ENCODE measurements at regions not wholly inside any gene's neighbourhood (a gene's known extent, or its start where the extent isn't known, plus 50 kb on each side); places are given as distances from the start of the nearest gene placed in this dataset.

DNA sequence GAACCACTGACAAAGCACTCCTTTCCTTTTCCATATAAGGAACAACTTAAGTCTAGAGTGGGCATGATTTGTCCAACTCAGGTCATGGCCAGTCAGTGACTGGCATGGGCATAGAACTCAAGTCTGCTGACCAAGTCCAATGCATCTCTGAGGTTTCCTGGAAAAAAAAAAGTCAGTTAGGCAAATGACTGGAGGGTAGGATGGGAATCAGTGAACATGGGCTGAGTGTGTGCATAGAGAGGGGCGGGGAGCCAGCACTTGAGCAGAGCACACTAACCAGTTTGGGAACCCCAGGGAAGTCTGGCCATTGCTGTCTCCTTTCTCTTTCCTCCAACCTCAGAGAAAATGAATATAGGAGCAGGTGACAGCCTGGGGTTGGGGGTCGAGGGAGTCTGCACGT, 53.6 kb upstream of the FMOD start:
- no peak overlapping the region for H3K9ac ChIP-seq (ENCODE audit: control insufficient read depth, extremely low read depth, insufficient read depth, low read length)
- H3K27me3 ChIP-seq (ENCODE audit: control insufficient read depth, extremely low read depth, insufficient read depth, low read length): no peaks in the 10 kb centered on the region
- H3K4me2 ChIP-seq (ENCODE audit: control insufficient read depth, extremely low read depth, insufficient read depth, low read depth, low read length): no peak overlapping the region
- no peaks in the 10 kb centered on the region for H3K36me3 ChIP-seq (ENCODE audit: control insufficient read depth in 2 of 2, extremely low read depth in 1 of 2, insufficient read depth in 2 of 2, low read length in 2 of 2)
- H3K4me3 ChIP-seq (ENCODE audit: control insufficient read depth in 2 of 3, extremely low read depth in 1 of 3, insufficient read depth in 2 of 3, low read depth in 1 of 3, low read length in 3 of 3): no peak overlapping the region
- H3K9me1 ChIP-seq (ENCODE audit: control insufficient read depth, extremely low read depth, insufficient read depth, low read length): no peaks in the 10 kb centered on the region
- no peak for DNase-seq (ENCODE audit: low read depth, low spot score)
- H2AFZ ChIP-seq (ENCODE audit: control insufficient read depth, low read length): no peak overlapping the region
- H3K79me2 ChIP-seq (ENCODE audit: control insufficient read depth, insufficient read depth, low read length): no peaks in the 10 kb centered on the region
- no peaks in the 10 kb centered on the region for H3K9me3 ChIP-seq (ENCODE audit: control insufficient read depth, low read depth, low read length)
- H4K20me1 ChIP-seq (ENCODE audit: control insufficient read depth, extremely low read depth, insufficient read depth, low read length): no peaks in the 10 kb centered on the region
- H3K4me1 ChIP-seq (ENCODE audit: control insufficient read depth, extremely low read depth, insufficient read depth, low read length): peaks cover 7% of the 10 kb centered on the region
- no peak for TF ChIP-seq EZH2 (IDR thresholded peaks at IDR 0.05; ENCODE audit: low read length)
- TF ChIP-seq, protein P1, sequence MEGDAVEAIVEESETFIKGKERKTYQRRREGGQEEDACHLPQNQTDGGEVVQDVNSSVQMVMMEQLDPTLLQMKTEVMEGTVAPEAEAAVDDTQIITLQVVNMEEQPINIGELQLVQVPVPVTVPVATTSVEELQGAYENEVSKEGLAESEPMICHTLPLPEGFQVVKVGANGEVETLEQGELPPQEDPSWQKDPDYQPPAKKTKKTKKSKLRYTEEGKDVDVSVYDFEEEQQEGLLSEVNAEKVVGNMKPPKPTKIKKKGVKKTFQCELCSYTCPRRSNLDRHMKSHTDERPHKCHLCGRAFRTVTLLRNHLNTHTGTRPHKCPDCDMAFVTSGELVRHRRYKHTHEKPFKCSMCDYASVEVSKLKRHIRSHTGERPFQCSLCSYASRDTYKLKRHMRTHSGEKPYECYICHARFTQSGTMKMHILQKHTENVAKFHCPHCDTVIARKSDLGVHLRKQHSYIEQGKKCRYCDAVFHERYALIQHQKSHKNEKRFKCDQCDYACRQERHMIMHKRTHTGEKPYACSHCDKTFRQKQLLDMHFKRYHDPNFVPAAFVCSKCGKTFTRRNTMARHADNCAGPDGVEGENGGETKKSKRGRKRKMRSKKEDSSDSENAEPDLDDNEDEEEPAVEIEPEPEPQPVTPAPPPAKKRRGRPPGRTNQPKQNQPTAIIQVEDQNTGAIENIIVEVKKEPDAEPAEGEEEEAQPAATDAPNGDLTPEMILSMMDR (optimal IDR thresholded peaks at IDR 0.05 in 1 of 3, IDR thresholded peaks at IDR 0.05 in 1 of 3, conservative IDR thresholded peaks at IDR 0.05 in 1 of 3; ENCODE audit: extremely low read depth in 1 of 3, insufficient read depth in 2 of 3, low read length in 3 of 3): no peak
- FAIRE-seq: no peak
- dilution Hi-C loops (cut with MboI; ENCODE audit: extremely low pct_ligation_motif_present, low sequenced_read_pairs): no loop called here
- no peak overlapping the region for H3K27ac ChIP-seq (ENCODE audit: control insufficient read depth, insufficient read depth, low read length)

- Histone ChIP-seq H3K79me2 (ENCODE audit: control insufficient read depth, insufficient read depth, low read length) (no peaks in the 10 kb centered on the region), H3K4me2 (ENCODE audit: control insufficient read depth, extremely low read depth, insufficient read depth, low read depth, low read length) (no peak overlapping the region), H3K4me3 (ENCODE audit: control insufficient read depth in 2 of 3, extremely low read depth in 1 of 3, insufficient read depth in 2 of 3, low read depth in 1 of 3, low read length in 3 of 3) (no peak overlapping the region), H3K9me1 (ENCODE audit: control insufficient read depth, extremely low read depth, insufficient read depth, low read length) (no peaks in the 10 kb centered on the region), H3K36me3 (ENCODE audit: control insufficient read depth in 2 of 2, extremely low read depth in 1 of 2, insufficient read depth in 2 of 2, low read length in 2 of 2) (no peaks in the 10 kb centered on the region), H4K20me1 (ENCODE audit: control insufficient read depth, extremely low read depth, insufficient read depth, low read length) (no peaks in the 10 kb centered on the region), H3K27me3 (ENCODE audit: control insufficient read depth, extremely low read depth, insufficient read depth, low read length) (no peaks in the 10 kb centered on the region), H3K9me3 (ENCODE audit: control insufficient read depth, low read depth, low read length) (no peaks in the 10 kb centered on the region), H3K9ac (ENCODE audit: control insufficient read depth, extremely low read depth, insufficient read depth, low read length) (no peak overlapping the region), H2AFZ (ENCODE audit: control insufficient read depth, low read length) (no peak overlapping the region), H3K27ac (ENCODE audit: control insufficient read depth, insufficient read depth, low read length) (no peak overlapping the region), H3K4me1 (ENCODE audit: control insufficient read depth, extremely low read depth, insufficient read depth, low read length) (peaks cover 7% of the 10 kb centered on the region)
- no peak for FAIRE-seq
- no peak for TF ChIP-seq EZH2 (IDR thresholded peaks at IDR 0.05; ENCODE audit: low read length)
- TF ChIP-seq, protein P1 (optimal IDR thresholded peaks at IDR 0.05 in 1 of 3, IDR thresholded peaks at IDR 0.05 in 1 of 3, conservative IDR thresholded peaks at IDR 0.05 in 1 of 3; ENCODE audit: extremely low read depth in 1 of 3, insufficient read depth in 2 of 3, low read length in 3 of 3): no peak
- no peak for DNase-seq (ENCODE audit: low read depth, low spot score)
- dilution Hi-C loops (cut with MboI; ENCODE audit: extremely low pct_ligation_motif_present, low sequenced_read_pairs): no loop called here
Measured at GRCh38 chr1:203405703-203406438, 54.9 kb upstream of the FMOD start.

Data from keratinocyte (primary cell).